Right ventricle myocardium superior (tissue), 1 donor: ENCODE measurements at regions not wholly inside any gene's neighbourhood (a gene's known extent, or its start where the extent isn't known, plus 50 kb on each side); places are given as distances from the start of the nearest gene placed in this dataset.

ENCODE experiments used
- ATAC-seq: fragments of 200-7000 bp; cut with Tn5 transposase; one replicate; pipeline ENCODE4 v1.9.1; 2020; ENCODE audit warnings: mild to moderate bottlenecking; ENCODE audit not compliant: poor library complexity
- DNase-seq: peaks from one replicate; pipeline ENCODE4 v3.0.0-alpha.2; 2020
- intact Hi-C: fragments of 100-400 bp; cut with DNase I; formaldehyde crosslinking; loops from one replicate; pipeline ENCODE4 v1.11.2; 2022
- donor health status: DM: no; HTN: yes; CAD: no; lungs with severe emphysema.

GRCh38 chr5:171509467-171509866 lies 90.0 kb downstream of the FGF18 start:
- intact Hi-C loops, result no loop called here
- ATAC-seq (no peak), DNase-seq (no peak)

GRCh38 chr5:171512397-171512796 lies 93.0 kb downstream of the FGF18 start:
- ATAC-seq (no peak), DNase-seq (no peak)
- intact Hi-C loops, result no loop called here

GRCh38 chr5:171513591-171513990 lies 94.1 kb downstream of the FGF18 start:
- DNase-seq, result no peak
- intact Hi-C loops, result no loop called here
- ATAC-seq, result no peak

- DNase-seq (no peak), ATAC-seq (no peak)
- intact Hi-C loops, result no loop called here
These were observed 99.5 kb downstream of the FGF18 start for GRCh38 chr5:171518916-171519315.

GRCh38 chr5:171520300-171521174 lies 101.1 kb downstream of the FGF18 start:
- intact Hi-C loops, result no loop called here
- peak; percentile 51 for DNase-seq
- ATAC-seq, result peak; percentile 37

- DNase-seq (no peak), ATAC-seq (peak; percentile 31)
- intact Hi-C loops, result no loop called here
These were observed 101.8 kb downstream of the FGF18 start for GRCh38 chr5:171521219-171521633.

GRCh38 chr5:171521679-171522078 lies 102.2 kb downstream of the FGF18 start:
- ATAC-seq, result no peak
- no peak for DNase-seq
- intact Hi-C loops, result no loop called here

GRCh38 chr5:171523781-171524180 lies 104.3 kb downstream of the FGF18 start:
- DNase-seq, result no peak
- intact Hi-C loops, result no loop called here
- ATAC-seq, result no peak

- DNase-seq (peak; percentile 48), ATAC-seq (peak; percentile 46)
- intact Hi-C loops, result no loop called here
These were observed 105.0 kb downstream of the FGF18 start for GRCh38 chr5:171524466-171524865.

GRCh38 chr5:171525085-171525484 lies 105.6 kb downstream of the FGF18 start:
- peak; percentile 23 for ATAC-seq
- DNase-seq, result no peak
- intact Hi-C loops, result no loop called here

GRCh38 chr5:171528036-171528435 lies 108.6 kb downstream of the FGF18 start:
- DNase-seq, result no peak
- no peak for ATAC-seq
- intact Hi-C loops, result no loop called here

- intact Hi-C loops, result no loop called here
- ATAC-seq, result no peak
- DNase-seq, result no peak
These were observed 109.6 kb downstream of the FGF18 start for GRCh38 chr5:171528865-171529614.

GRCh38 chr5:171531638-171532037 lies 112.2 kb downstream of the FGF18 start:
- DNase-seq (no peak), ATAC-seq (no peak)
- intact Hi-C loops, result no loop called here

GRCh38 chr5:171533153-171533552 lies 113.7 kb downstream of the FGF18 start:
- DNase-seq (no peak), ATAC-seq (no peak)
- intact Hi-C loops, result no loop called here

GRCh38 chr5:171534043-171534895 lies 114.8 kb downstream of the FGF18 start:
- intact Hi-C loops, result no loop called here
- DNase-seq, result no peak

GRCh38 chr5:171535162-171535561 lies 115.7 kb downstream of the FGF18 start:
- DNase-seq, result no peak
- ATAC-seq, result no peak
- intact Hi-C loops, result no loop called here

More at GRCh38 chr5:171534043-171534895, 114.8 kb downstream of the FGF18 start:
- ATAC-seq, result no peak

- ATAC-seq (no peak), DNase-seq (no peak)
- intact Hi-C loops, result no loop called here
These were observed 117.8 kb downstream of the FGF18 start for GRCh38 chr5:171537070-171537849.

GRCh38 chr5:171537923-171538537 lies 118.6 kb downstream of the FGF18 start:
- DNase-seq (no peak), ATAC-seq (no peak)
- intact Hi-C loops, result no loop called here
